CD4-positive, alpha-beta memory T cell (primary cell): ENCODE measurements at regions not wholly inside any gene's neighbourhood (a gene's known extent, or its start where the extent isn't known, plus 50 kb on each side); places are given as distances from the start of the nearest gene placed in this dataset.

ENCODE experiments used
- CTCF ChIA-PET: fragments of 350-600 bp; sonication (Branson Sonifier 250); formaldehyde crosslinking; loops from one replicate; lab custom pipeline; 2021; ENCODE audit warnings: inconsistent platforms; ENCODE audit not compliant: partially characterized antibody; lab: Charles Lee
- POLR2A ChIA-PET: fragments of 350-600 bp; sonication (Branson Sonifier 250); formaldehyde crosslinking; loops from one replicate; lab custom pipeline; 2021; ENCODE audit not compliant: partially characterized antibody; lab: Charles Lee
- DNase-seq, 5 donors: peaks; one replicate each; pipeline versions ENCODE4 v3.0.0 to v3.0.0-alpha.2; 2020 to 2022; ENCODE audit warnings: mixed read lengths in 1 of 5
- H3K27ac ChIP-seq: one replicate; pipeline ENCODE4 v1.7.0; 2013; ENCODE audit warnings: low read depth, low read length
- H3K27me3 ChIP-seq: 2 replicates; pipeline ENCODE4 v1.7.0; 2013; ENCODE audit warnings: mild to moderate bottlenecking, low read length, moderate library complexity; ENCODE audit not compliant: insufficient read depth
- H3K36me3 ChIP-seq: 2 replicates; pipeline ENCODE4 v1.7.0; 2013; ENCODE audit warnings: mild to moderate bottlenecking, low read length, moderate library complexity; ENCODE audit not compliant: insufficient read depth
- H3K4me1 ChIP-seq: 2 replicates; pipeline ENCODE4 v1.7.0; 2013; ENCODE audit warnings: mild to moderate bottlenecking, low read length, moderate library complexity; ENCODE audit not compliant: insufficient read depth
- H3K4me3 ChIP-seq, 2 donors: one replicate each; pipeline ENCODE4 v1.7.0; 2013; ENCODE audit warnings: low read length in 2 of 2, mild to moderate bottlenecking in 1 of 2
- H3K9me3 ChIP-seq, 2 donors: one replicate each; pipeline ENCODE4 v1.7.0; 2013; ENCODE audit warnings: low read length in 2 of 2, control low read depth in 1 of 2; ENCODE audit not compliant: control insufficient read depth in 1 of 2
- H3K27ac Mint-ChIP-seq, 7 donors: one replicate each; pipeline ENCODE4 v1.8.0; 2020 to 2021; ENCODE audit warnings: mixed read lengths in 7 of 7, mild to moderate bottlenecking in 6 of 7, inconsistent platforms in 3 of 7, moderate library complexity in 3 of 7
- H3K27me3 Mint-ChIP-seq, 2 donors: one replicate each; pipeline ENCODE4 v1.8.0; 2020 to 2021; ENCODE audit warnings: mixed read lengths in 2 of 2
- H3K36me3 Mint-ChIP-seq, 2 donors: one replicate each; pipeline ENCODE4 v1.8.0; 2020 to 2021; ENCODE audit warnings: mixed read lengths in 2 of 2, inconsistent platforms in 1 of 2, mild to moderate bottlenecking in 1 of 2
- H3K4me1 Mint-ChIP-seq, 4 donors: one replicate each; pipeline ENCODE4 v1.8.0; 2020 to 2021; ENCODE audit warnings: mixed read lengths in 4 of 4, mild to moderate bottlenecking in 1 of 4
- H3K4me3 Mint-ChIP-seq, 8 donors: one replicate each; pipeline ENCODE4 v1.8.0; 2020 to 2021; ENCODE audit warnings: mixed read lengths in 8 of 8, mild to moderate bottlenecking in 7 of 8, moderate library complexity in 6 of 8, inconsistent platforms in 3 of 8
- H3K9me3 Mint-ChIP-seq, 8 donors: one replicate each; pipeline ENCODE4 v1.8.0; 2020 to 2021; ENCODE audit warnings: mixed read lengths in 8 of 8, mild to moderate bottlenecking in 5 of 8, inconsistent platforms in 3 of 8, moderate library complexity in 1 of 8
- intact Hi-C: fragments of 100-400 bp; cut with micrococcal nuclease; formaldehyde crosslinking; loops from one replicate; pipeline ENCODE4 v1.15.1; 2023

DNA sequence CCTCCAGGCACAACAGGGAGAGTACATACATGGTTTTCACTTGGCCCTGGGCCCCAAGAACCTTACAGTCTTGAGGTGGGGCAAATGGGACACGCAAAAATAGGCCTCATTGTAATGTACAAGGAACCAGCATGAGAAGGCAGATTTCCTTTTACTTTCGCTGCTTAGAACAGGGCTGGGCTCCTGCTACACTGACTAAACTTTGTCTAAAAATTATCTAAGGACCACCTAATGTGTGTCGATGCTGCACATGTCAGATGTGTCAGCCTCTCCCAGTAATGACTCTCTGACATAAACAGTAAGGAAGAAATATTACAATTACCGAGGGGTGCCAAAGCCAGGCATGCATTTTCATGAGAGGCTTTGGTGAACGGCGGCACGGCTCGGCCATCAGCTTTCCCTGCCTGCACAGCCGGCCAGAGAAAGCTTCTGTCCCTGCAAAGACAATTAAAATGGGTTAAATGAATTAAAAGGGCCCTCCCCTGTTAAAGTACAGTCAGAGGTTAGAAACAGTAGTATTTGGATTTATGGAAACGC lies 224.2 kb upstream of the IRX3 start:
- Histone ChIP-seq H3K27ac (no peak overlapping the region), H3K4me1 (no peaks in the 10 kb centered on the region), H3K27me3 (no peaks in the 10 kb centered on the region), H3K9me3 (no peaks in the 10 kb centered on the region), H3K4me3 (no peak overlapping the region), H3K36me3 (no peaks in the 10 kb centered on the region)
- ChIA-PET CTCF (no interaction called here), POLR2A (no interaction called here)
- Mint-ChIP-seq H3K27me3 (peaks cover 3 to 4% of the 10 kb centered on the region in 2 donors), H3K9me3 (peaks cover 0 to 3% (median under 1%) of the 10 kb centered on the region in 8 donors), H3K36me3 (no peaks in the 10 kb centered on the region), H3K4me3 (no peak overlapping the region), H3K4me1 (no peaks in the 10 kb centered on the region), H3K27ac (no peak overlapping the region)
- intact Hi-C loops: no loop called here
- DNase-seq: no peak

GRCh38 chr16:54509456-54509855 lies 222.9 kb upstream of the IRX3 start:
- intact Hi-C loops: no loop called here
- Histone ChIP-seq H3K36me3 (no peaks in the 10 kb centered on the region), H3K27me3 (no peaks in the 10 kb centered on the region), H3K27ac (no peak overlapping the region), H3K4me3 (no peak overlapping the region), H3K4me1 (no peaks in the 10 kb centered on the region), H3K9me3 (no peaks in the 10 kb centered on the region)
- ChIA-PET POLR2A (no interaction called here), CTCF (no interaction called here)
- H3K36me3 Mint-ChIP-seq: no peaks in the 10 kb centered on the region
- peaks cover 3 to 5% of the 10 kb centered on the region in 2 donors for H3K27me3 Mint-ChIP-seq
- no peak overlapping the region for H3K4me3 Mint-ChIP-seq
- H3K9me3 Mint-ChIP-seq: peaks cover 0 to 1% (median 0%) of the 10 kb centered on the region in 8 donors
- no peak for DNase-seq
- H3K4me1 Mint-ChIP-seq: no peaks in the 10 kb centered on the region
- H3K27ac Mint-ChIP-seq: no peak overlapping the region

DNA sequence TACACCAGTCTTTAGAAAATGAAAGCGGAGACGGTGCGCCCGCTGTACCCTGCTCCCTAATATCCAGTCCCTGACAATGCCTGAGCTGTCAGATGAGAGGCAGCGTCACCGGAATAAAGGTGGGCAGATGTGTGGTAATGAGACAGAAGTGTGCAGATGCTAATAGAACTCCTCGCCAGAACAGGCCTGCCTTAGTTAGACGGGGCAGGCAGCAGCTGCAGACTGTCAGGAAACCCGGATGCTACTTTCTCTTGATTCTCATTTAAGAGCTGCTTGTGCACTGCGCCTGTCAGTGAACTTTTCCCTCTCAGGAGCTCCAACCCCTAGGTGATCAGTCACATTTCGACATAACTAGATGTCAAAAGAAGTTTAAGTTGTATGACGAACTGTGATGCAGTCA lies 221.8 kb upstream of the IRX3 start:
- Mint-ChIP-seq H3K27ac (peak overlapping the region in 1 of 7 donors; percentile 27), H3K9me3 (peaks cover 0 to 1% (median 0%) of the 10 kb centered on the region in 8 donors), H3K27me3 (peaks cover 2 to 5% of the 10 kb centered on the region in 2 donors), H3K4me1 (no peaks in the 10 kb centered on the region), H3K36me3 (no peaks in the 10 kb centered on the region), H3K4me3 (no peak overlapping the region)
- no peaks in the 10 kb centered on the region for H3K9me3 ChIP-seq
- ChIA-PET CTCF (no interaction called here), POLR2A (no interaction called here)
- intact Hi-C loops: no loop called here
- H3K4me3 ChIP-seq: no peak overlapping the region
- no peaks in the 10 kb centered on the region for H3K27me3 ChIP-seq
- H3K4me1 ChIP-seq: no peaks in the 10 kb centered on the region
- DNase-seq: no peak
- no peaks in the 10 kb centered on the region for H3K36me3 ChIP-seq
- H3K27ac ChIP-seq: no peak overlapping the region

GRCh38 chr16:54506741-54507500 lies 220.3 kb upstream of the IRX3 start:
- CTCF ChIA-PET: no interaction called here
- intact Hi-C loops: no loop called here
- Mint-ChIP-seq H3K27ac (no peak overlapping the region), H3K27me3 (peaks cover 2 to 5% of the 10 kb centered on the region in 2 donors), H3K4me3 (no peak overlapping the region), H3K36me3 (no peaks in the 10 kb centered on the region), H3K4me1 (no peaks in the 10 kb centered on the region), H3K9me3 (no peaks in the 10 kb centered on the region)
- no peaks in the 10 kb centered on the region for H3K4me1 ChIP-seq
- no peak overlapping the region for H3K4me3 ChIP-seq
- no peak overlapping the region for H3K27ac ChIP-seq
- DNase-seq: no peak
- H3K9me3 ChIP-seq: no peaks in the 10 kb centered on the region
- no peaks in the 10 kb centered on the region for H3K27me3 ChIP-seq
- H3K36me3 ChIP-seq: no peaks in the 10 kb centered on the region
- POLR2A ChIA-PET: no interaction called here

- no peaks in the 10 kb centered on the region for H3K36me3 Mint-ChIP-seq
- peaks cover 0 to 3% (median 0%) of the 10 kb centered on the region in 8 donors for H3K9me3 Mint-ChIP-seq
- DNase-seq: no peak
- no peak overlapping the region for H3K27ac ChIP-seq
- no peaks in the 10 kb centered on the region for H3K36me3 ChIP-seq
- H3K4me1 Mint-ChIP-seq: no peaks in the 10 kb centered on the region
- no peak overlapping the region for H3K4me3 ChIP-seq
- peak overlapping the region in 1 of 8 donors; percentile 3 for H3K4me3 Mint-ChIP-seq
- CTCF ChIA-PET: no interaction called here
- no peak overlapping the region for H3K27ac Mint-ChIP-seq
- intact Hi-C loops: no loop called here
- POLR2A ChIA-PET: no interaction called here
- peaks cover 2 to 7% of the 10 kb centered on the region in 2 donors for H3K27me3 Mint-ChIP-seq
- no peaks in the 10 kb centered on the region for H3K27me3 ChIP-seq
- no peaks in the 10 kb centered on the region for H3K9me3 ChIP-seq
- no peaks in the 10 kb centered on the region for H3K4me1 ChIP-seq
Observed at GRCh38 chr16:54506214-54506580, 219.6 kb upstream of the IRX3 start.

DNA sequence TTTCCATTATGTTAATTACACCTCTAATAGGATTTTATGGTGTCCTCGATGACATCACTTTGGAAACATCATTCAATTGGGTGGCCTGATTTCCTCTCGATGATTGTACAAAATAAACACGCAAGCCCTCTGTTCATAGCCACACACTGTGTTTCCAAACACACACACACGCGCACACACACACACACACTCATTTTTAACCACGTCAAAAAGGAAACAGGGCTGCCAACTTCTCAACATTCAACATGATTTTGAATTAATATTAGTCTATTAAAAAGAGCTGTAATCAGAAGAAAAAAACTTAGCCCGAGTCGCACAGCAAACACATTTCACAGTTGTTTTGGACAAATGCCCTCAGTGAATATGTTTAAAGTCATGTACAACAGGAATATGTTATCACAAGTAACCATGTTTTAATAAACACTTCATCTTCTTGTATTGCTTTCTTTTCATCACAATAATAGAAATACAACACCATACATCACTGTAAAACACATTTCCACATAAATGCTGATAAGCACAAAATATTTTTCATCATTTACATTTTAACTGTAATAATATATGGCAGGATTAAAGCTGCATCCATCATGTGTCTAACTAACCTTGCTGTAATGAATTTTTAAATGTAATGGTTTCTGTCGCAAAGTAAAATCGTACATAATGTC lies 219.1 kb upstream of the IRX3 start:
- Histone ChIP-seq H3K4me3 (no peak overlapping the region), H3K27me3 (no peaks in the 10 kb centered on the region), H3K36me3 (no peaks in the 10 kb centered on the region), H3K4me1 (no peaks in the 10 kb centered on the region), H3K27ac (no peak overlapping the region), H3K9me3 (no peaks in the 10 kb centered on the region)
- CTCF ChIA-PET: no interaction called here
- Mint-ChIP-seq H3K9me3 (peaks cover 0 to 5% (median 0%) of the 10 kb centered on the region in 8 donors), H3K36me3 (no peaks in the 10 kb centered on the region), H3K27ac (no peak overlapping the region), H3K4me1 (no peaks in the 10 kb centered on the region), H3K4me3 (peak overlapping the region in 1 of 8 donors; percentile 37), H3K27me3 (peaks cover 4 to 7% of the 10 kb centered on the region in 2 donors)
- intact Hi-C loops: no loop called here
- POLR2A ChIA-PET: no interaction called here
- DNase-seq: no peak

DNA sequence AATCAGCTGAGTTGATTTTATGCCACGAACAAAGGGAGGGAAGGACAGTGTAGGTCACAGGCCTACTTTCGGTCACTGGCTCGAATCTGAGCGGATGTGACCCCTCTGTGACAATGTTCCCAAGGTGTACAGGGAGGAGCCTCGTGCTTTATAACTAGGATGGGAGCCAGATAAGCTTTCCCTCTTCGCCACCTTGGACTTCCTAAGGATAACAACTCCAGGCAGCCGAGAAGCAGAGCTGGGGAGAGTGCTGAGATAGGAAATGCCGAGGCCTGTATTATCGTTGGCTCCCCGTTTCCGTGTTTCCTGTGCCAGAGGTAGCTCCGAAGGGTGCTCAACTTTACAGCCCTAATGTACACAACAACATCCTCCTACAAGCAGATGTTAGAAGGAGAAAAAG lies 217.8 kb upstream of the IRX3 start:
- H3K36me3 ChIP-seq: no peaks in the 10 kb centered on the region
- no peak overlapping the region for H3K27ac Mint-ChIP-seq
- H3K4me1 ChIP-seq: no peaks in the 10 kb centered on the region
- H3K27me3 ChIP-seq: no peaks in the 10 kb centered on the region
- DNase-seq: no peak
- intact Hi-C loops: no loop called here
- no peaks in the 10 kb centered on the region for H3K36me3 Mint-ChIP-seq
- H3K4me1 Mint-ChIP-seq: no peaks in the 10 kb centered on the region
- no peaks in the 10 kb centered on the region for H3K9me3 ChIP-seq
- no peak overlapping the region for H3K4me3 Mint-ChIP-seq
- H3K27ac ChIP-seq: no peak overlapping the region
- POLR2A ChIA-PET: no interaction called here
- H3K27me3 Mint-ChIP-seq: peaks cover 3 to 7% of the 10 kb centered on the region in 2 donors
- CTCF ChIA-PET: no interaction called here
- no peak overlapping the region for H3K4me3 ChIP-seq
- H3K9me3 Mint-ChIP-seq: peaks cover 0 to 8% (median 0%) of the 10 kb centered on the region in 8 donors
